NCI-H1694 treated with DMSO at 0.1 percent for 48 hours (cell line): ENCODE measurements at regions not wholly inside any gene's neighbourhood (a gene's known extent, or its start where the extent isn't known, plus 50 kb on each side); places are given as distances from the start of the nearest gene placed in this dataset.
A peak's percentile ranks its signal among the peaks of the same experiment; 100 is the strongest.

Experiments
- DNase-seq: peaks from one replicate; lab custom pipeline; 2025; lab: John Stamatoyannopoulos, UW

- no peak for DNase-seq
Measured at GRCh38 chr4:11748164-11748872, 319.6 kb upstream of the HS3ST1 start.

GRCh38 chr4:11746734-11747133, 318.0 kb upstream of the HS3ST1 start:
- no peak for DNase-seq

GRCh38 chr4:11743976-11744375, 315.3 kb upstream of the HS3ST1 start:
- no peak for DNase-seq

DNA sequence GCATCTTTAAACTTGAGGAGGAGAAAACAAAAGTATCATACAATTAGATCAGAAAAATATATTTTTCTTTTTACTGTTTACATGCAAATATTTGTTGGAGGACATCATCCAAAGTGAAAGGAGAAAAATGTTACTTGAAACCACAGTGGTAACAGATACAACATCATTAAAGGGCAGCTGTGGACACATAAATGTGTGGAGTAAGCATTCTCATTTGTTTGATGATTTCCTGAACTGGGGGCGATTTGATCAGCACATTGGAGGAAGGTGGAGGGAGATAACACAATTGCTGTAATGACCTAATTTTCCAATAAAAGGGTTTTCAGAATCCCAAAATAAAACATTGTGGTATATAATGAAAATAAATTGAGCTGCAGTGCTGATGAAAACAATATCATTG, 314.5 kb upstream of the HS3ST1 start:
- DNase-seq, result no peak

GRCh38 chr4:11741190-11741652, 312.5 kb upstream of the HS3ST1 start:
- no peak for DNase-seq

DNA sequence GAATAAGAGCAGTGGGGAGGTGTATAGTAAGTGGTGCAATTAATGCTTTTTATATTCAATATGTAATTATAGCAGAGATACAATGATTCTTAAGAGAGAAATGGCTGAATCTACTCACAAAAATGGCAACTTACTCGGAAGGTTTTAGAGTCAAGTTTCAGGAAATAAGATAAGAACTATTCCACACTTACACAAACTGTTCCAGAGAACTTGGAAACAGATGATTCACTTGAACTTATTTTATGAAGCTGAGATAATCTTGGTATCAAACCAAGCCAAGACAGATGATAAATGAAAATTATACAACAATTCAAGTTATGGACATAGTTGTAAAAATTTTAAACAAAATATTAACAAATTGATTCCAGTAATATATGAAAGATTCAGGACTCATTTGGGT, 311.3 kb upstream of the HS3ST1 start:
- DNase-seq, result no peak

GRCh38 chr4:11736978-11737377, 308.3 kb upstream of the HS3ST1 start:
- DNase-seq, result no peak

- no peak for DNase-seq
Measured at GRCh38 chr4:11735651-11736050, 307.0 kb upstream of the HS3ST1 start.

DNA sequence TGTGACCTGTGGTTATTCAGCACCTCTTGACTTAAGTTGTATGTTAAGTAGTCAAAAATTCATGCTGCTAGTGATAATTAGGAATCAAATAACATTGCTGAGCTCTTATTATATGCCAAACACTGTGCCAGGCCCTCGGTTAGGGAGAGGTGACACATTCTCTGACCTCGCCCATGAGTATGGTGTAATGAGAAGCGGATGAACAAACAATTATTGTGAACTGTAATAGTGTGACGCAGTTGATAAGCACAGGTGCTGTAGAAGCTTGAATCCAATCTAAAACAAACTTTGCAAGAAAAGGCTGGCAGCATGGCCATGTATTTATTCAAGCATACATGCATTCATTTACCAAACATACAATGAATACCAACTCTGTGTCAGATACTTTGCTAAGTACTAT, 303.5 kb upstream of the HS3ST1 start:
- DNase-seq, result no peak

DNA sequence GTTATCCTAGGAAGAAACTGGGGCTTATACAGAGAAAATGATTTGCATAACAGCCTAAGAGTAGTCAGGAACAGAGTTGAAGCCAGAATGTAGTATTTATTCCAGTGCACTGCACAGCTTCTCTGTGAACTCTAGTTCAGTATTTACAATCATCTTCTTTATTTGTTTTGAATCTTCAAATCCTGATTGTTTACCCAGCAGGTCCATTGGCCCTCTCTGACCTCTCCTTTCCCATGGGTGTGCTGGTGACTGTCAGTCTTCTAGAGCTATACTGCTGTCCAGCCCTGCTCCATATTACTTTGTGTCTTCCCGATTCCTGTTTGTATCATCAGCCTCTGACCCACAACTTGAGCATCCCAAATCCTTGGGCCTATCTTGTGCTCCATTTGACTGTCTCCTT, 301.9 kb upstream of the HS3ST1 start:
- DNase-seq, result no peak

GRCh38 chr4:11729548-11729947, 300.9 kb upstream of the HS3ST1 start:
- no peak for DNase-seq

DNA sequence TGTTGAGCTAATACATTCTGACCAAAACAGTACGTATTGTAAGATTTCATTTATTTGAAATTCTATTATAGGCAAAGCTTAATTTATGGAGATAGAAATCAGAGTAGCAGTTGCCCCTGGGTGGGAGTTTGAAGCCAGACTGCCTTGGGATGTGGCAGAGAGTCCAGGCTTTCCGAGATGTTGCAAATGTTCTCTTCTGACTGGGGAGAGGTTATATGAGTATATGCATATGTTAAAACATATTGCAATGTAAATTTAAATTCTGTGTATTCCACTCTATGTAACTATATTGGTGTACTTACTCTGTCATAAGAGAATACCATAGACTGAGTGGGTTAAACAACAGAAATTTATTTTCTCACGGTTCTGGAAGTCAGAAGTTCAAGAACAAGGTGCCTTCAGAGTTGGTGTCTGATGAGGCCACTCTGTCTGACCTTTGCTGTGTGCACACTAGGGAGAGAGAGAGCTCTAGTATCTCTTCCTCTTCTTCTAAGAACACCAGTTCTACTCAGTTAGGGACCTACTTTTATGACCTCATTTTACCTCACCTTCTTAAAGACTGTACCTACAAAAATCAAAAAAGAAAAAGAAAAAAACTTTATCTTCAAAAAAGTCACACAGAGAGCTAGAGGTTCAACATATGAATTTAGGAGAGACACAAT, 299.3 kb upstream of the HS3ST1 start:
- DNase-seq, result no peak

DNA sequence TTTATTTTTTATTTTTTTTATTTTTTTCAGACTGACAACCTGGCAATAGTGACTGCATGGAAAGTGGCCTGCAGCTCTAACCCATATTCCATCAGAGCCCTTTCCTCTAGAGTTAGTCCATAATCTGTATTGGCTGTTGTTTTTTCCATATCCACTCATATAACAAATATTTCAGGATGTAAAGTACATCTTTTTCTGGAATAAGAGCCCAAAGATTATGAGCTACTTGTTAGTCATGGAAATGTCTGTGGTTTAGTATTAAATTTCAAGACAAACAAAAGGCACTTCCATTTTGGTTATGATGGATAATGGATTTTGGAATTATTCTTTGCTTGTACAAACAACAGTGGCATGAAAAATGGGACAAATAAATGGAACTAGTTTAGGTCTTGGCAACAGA, 296.0 kb upstream of the HS3ST1 start:
- no peak for DNase-seq

GRCh38 chr4:11722223-11722622, 293.5 kb upstream of the HS3ST1 start:
- no peak for DNase-seq

DNA sequence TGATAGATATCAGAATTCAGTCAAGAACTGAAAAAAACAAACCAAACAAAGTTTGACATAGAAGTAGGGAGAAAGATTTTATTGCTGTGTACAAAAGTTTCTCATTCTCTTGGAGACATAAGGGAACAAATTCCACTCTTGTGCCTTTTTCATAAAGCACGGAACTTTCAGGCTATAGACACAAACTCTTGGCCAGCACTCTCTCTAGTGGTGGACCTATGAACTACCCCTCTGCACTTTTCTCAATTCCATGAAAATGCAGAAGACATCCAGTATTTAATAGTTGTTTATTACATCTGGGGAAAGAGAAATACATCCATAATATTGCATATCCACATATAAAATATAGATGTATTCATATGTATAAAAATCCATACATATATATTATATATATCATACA, 291.6 kb upstream of the HS3ST1 start:
- DNase-seq, result peak; percentile 6

- no peak for DNase-seq
Measured at GRCh38 chr4:11719879-11720278, 291.2 kb upstream of the HS3ST1 start.

DNA sequence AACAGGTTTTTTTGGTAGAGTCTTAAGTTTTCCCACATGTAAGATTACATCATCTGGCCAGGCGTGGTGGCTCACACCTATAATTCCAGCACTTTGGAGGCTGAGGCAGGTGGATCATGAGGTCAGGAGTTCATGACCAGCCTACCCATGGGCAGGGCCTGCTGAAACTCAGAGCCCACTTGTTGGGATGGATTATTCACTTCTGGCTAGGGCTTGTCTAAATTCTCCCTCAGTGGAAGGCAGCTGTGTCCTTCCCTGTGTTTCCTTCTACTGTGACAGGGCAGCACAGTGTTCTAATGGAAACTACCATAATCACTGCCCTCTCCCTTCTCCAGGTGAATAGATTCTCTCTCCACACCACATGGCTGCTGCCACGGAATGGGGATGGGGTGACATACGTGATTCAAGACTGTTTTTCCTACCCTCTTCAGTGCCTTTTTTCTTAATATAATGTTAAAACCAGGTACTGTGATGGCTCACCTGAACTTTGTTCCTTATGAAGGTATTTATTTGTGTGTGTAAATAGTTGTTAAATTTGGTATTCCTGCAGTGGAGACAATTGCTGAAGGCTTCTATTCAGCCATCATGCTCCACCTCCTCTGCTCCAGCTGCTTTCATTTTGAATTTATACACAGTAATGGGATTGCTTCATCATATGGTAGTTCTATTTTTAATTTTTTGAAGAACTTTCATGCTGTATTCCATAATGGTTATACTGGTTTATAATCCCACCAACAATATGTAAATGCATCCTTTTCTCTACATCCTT, 287.2 kb upstream of the HS3ST1 start:
- DNase-seq, result no peak

GRCh38 chr4:11710453-11711093, 281.9 kb upstream of the HS3ST1 start:
- no peak for DNase-seq

- no peak for DNase-seq
Measured at GRCh38 chr4:11704186-11704830, 275.6 kb upstream of the HS3ST1 start.

GRCh38 chr4:11702886-11703557, 274.3 kb upstream of the HS3ST1 start:
- DNase-seq, result no peak

DNA sequence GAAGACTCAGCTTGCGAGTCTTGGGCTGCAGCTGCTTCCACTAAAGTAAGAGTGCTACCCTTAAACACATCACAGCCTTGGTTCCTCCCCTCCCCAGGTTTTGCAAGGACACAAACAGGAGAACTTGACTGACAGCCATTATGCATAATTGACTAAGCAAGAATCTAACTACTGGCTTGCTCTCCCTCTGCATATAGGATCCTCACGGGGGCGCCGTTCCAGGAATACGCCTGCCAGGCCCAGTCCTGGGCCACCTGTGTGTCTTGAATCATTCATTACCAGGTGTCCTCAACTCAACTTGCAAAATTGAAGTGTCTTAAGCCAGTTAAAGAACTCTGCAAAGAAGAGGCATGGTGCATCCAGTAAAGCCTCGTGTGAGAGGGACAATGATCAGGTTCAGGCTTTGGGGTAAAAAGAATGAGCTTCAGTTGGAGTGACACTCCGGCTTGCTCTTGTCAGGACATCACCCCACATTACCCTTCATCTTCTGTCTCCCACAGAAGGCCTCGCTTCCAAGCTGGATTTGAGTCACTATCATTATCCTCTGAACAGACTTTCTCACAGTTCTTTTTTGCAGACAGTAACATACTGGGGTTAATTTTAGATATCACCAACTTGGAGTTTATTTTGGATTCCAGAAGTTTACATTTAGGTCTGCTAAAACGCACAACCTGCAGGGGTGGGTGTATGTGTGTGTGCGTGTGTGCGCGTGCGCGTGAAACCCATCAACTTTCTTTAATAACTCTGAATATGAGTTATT, 273.5 kb upstream of the HS3ST1 start:
- DNase-seq, result no peak
